Transverse colon (tissue), 4 donors: ENCODE measurements at regions not wholly inside any gene's neighbourhood (a gene's known extent, or its start where the extent isn't known, plus 50 kb on each side); places are given as distances from the start of the nearest gene placed in this dataset.

Source experiments
- CTCF ChIP-seq, 5 experiments: fragments of 200-600 bp in 3 of 5; fragments of 450-650 bp in 2 of 5; sonication (generic) in 3 of 5; IDR thresholded peaks; 1 replicate in 2 of 5; 2 replicates in 3 of 5; pipeline ENCODE4 v1.5.1; 2016 to 2017; ENCODE audit warnings: antibody characterized with exemption in 5 of 5, inconsistent platforms in 3 of 5, mild to moderate bottlenecking in 2 of 5, moderate library complexity in 1 of 5
- EP300 ChIP-seq: sonication (generic); formaldehyde crosslinking; IDR thresholded peaks from one replicate; pipeline ENCODE4 v1.6.1; 2017; ENCODE audit warnings: antibody characterized with exemption, low read depth
- POLR2A ChIP-seq: fragments of 450-650 bp; IDR thresholded peaks from one replicate; pipeline ENCODE4 v1.6.1; 2016; ENCODE audit warnings: antibody characterized with exemption, mild to moderate bottlenecking, moderate library complexity
- POLR2AphosphoS5 ChIP-seq, 3 donors: sonication (generic); formaldehyde crosslinking; IDR thresholded peaks; one replicate each; pipeline ENCODE4 v1.6.1; 2016; ENCODE audit warnings: antibody characterized with exemption in 3 of 3

- TF ChIP-seq CTCF (IDR thresholded peaks at IDR 0.05) (no peak), POLR2AphosphoS5 (IDR thresholded peaks at IDR 0.05) (no peak), EP300 (no peak), POLR2A (no peak)
Measured at GRCh38 chr20:48220033-48220633, 434.9 kb upstream of the SULF2 start.
